Embryonic facial prominence (tissue), 1 donor: ENCODE measurements at regions not wholly inside any gene's neighbourhood (a gene's known extent, or its start where the extent isn't known, plus 50 kb on each side); places are given as distances from the start of the nearest gene placed in this dataset.

Source experiments
- DNase-seq: peaks from one replicate; pipeline ENCODE4 v3.0.0-alpha.2; 2016; ENCODE audit errors: extremely low spot score

DNA sequence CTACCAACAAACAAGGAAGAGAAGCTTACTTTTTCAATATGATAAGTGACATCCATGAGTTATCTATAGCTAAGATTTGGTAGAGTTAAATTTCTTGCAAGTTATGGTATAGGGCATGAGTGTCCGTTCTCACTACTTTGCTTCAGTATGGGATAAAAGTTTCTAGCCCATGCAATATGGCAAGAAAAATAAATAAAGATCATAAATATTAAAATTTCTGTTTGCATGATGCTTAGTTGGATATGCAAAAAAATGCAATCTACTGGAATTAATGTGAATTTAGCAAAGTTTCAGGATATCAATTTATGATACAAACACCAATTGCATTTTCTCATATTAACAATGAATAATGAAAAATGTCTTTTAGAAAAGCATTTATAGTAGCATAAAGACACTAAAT, 148.7 kb upstream of the ADARB2 start:
- DNase-seq: no peak

DNA sequence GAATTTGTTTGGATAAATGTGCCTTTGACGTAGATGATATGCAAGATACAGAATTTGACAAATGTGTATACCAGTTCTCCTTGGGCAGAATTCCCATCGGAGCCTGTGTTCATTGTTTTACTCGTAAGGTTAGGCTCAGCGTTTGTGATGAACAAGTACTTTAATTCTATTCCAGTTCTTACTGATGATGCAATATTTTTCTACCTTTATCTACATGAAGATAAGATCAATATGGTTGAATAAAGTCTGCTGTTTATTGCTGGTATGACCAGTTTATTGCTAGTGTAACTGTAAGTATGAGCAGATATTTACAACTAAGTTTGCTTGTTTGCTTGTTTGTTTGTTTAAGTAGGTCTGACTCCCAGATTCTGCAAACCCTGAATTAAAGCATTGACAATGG, 145.4 kb upstream of the ADARB2 start:
- DNase-seq: no peak

DNA sequence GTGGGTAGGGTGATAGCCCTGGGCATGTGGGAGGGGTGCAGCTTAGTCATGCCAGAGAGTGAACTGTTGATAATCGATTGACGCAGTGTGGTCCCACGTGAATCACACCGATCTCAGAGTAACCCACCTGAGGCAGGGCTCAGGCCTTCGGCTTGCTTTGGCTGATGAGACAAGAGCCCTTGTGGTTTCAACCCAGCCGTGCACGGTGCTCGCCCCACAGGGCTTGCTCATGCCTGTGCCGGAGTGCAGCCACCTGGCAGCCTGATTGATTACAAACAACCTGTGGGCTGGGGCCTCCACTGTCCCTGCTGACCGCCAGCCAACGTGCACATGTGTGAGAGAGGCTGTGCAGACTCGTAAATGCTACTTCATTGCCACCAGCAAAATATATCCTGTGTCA, 144.9 kb upstream of the ADARB2 start:
- no peak for DNase-seq

DNA sequence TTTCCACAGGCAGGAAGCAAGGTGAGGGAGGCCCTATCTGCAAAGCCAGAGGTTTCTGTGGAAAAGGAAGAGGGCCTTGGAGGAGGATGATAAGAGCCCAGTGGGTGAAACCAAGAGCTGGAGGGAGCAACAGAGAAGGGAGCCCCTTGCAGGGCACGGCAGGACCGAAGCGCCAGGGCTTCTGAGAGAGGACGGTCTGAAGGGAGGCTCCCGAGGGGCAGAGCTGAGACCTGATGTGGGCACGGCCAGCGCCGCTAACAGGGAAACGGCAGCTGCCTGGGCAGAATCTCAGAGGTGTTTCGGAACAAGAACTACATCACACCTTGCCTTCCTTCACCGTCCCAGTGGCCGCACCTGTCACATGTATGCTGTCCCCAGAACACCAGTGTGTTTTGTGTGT, 144.3 kb upstream of the ADARB2 start:
- DNase-seq: no peak

DNA sequence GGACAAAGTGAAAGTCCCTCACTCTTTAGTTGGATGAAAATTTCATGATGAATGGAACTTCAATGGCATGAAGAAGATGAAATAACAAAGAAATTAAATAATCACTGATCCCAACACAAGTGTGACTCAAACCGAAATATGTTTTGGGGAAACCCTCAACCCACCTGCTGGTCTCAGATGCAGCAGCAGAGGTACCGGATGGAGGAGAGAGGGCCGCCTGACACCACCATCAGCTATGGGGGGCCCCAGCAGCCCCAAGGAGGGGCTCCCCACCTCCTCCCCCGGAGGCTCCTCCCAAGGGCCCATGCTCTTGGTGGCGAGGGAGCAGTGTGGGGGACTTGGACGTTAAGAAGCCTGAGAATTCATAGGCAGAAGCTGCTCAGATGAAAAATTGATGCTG, 137.2 kb upstream of the ADARB2 start:
- no peak for DNase-seq

DNA sequence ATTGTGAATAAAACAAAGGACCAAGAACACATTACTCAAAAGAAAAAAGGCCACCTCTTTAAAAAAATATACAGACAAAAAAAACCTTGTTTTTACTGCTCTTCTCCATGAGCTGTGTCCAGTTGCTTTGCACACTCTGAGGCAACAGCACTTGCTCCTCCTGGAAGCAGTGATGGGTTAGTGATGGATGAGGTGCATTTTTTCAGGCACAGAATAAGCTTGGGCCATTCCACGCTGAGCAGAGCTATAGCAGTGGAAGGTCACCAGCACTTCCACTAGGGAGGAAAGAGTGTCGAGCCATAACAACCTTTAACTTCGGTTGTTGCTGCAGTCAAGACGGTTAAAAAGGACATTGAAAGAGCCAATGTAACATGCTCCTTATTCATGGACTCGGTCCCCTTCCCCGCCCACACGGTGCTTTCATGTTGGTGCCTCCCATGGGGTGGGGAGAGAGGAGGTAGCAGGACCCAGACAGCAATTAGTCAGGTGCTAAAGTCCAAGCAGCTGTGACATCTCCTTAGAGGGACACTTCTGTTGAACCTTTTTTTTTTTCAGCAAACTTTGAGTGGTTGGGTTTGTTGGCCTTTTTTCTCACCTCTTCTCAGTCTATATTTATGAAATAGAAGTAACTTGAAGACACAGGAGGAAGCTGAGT, 136.5 kb upstream of the ADARB2 start:
- no peak for DNase-seq

DNA sequence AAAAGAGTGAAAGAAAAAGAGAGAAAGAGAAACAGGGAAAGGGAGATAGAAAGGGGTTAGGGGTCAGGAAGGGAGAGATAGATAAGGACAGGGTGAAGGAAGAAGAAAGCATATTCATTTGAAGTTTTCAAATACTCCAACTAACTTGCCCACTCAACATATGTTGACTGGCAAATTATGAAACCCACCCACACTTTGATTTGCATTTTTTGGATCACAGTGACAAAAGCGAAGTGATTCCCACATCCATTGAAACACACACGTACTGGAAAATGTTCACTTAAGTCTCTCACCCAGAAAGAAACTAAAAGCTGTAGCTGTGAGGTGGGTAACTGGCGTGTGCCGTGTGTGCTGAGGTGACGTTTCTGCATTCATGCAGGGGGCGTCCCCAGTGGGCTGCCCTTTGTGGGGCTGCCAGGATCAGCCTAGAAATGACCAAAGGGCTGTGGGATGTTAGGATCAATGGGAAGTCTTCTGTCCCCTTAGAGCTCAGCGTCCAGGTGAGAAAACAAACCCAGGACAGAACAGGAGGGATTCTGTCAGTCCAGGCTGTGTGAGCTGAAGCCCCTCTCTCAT, 134.9 kb upstream of the ADARB2 start:
- no peak for DNase-seq

DNA sequence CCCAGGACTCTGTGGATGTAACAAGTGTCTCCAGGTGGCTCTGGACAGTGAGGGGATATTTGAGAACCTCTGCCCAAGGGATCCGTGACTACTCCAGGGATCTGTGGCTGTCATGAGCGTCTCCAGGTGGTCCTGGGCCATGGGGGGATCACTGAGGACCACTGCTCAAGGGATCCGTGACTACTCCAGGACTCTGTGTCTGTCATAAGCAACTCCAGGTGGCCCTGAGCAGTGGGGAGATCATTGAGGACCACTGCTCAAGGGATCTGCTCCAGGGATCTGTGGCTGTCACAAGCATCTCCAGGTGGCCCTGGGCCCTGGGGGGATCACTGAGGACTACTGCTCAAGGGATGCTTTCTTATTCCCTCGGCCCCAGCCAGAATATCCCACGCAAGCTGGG, 133.2 kb upstream of the ADARB2 start:
- no peak for DNase-seq

DNA sequence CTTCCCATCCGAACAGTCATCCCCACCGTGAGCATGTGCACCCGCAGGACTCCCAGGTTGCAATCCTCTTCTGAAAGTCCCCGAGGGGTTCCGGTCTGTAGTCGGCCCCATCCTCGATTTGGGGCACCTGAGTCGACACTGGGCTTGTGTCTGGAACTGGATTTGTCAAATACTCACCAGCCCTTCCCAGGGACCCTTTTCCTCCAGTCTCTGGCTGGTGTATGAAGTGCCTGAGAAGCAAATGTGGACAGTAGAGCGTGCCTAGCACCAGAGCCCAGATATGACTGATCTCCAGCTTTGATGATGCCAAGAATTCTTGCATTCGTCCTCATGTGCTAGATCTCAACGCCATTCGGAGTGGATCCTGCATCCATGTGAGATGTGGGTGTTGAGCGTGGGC, 132.5 kb upstream of the ADARB2 start:
- no peak for DNase-seq

DNA sequence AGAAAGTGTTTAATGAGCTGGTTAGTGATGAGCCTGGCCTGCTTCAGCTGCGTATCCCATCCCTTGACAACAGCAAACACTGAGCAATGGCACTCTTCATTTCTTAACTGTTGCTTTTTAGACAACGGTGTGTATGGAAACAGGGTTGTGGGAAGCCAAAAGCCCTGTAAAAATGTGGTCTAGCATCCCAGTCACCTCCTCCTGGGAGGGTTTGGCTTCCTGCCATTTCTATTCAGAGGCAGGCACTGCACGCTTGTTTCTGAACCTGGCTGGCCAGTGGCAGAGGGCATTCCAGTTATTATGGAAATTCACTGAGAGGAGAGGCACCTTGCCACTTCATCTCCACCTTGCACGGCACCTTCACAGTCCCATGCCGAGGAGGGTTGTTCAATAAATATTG, 123.0 kb upstream of the ADARB2 start:
- no peak for DNase-seq

DNA sequence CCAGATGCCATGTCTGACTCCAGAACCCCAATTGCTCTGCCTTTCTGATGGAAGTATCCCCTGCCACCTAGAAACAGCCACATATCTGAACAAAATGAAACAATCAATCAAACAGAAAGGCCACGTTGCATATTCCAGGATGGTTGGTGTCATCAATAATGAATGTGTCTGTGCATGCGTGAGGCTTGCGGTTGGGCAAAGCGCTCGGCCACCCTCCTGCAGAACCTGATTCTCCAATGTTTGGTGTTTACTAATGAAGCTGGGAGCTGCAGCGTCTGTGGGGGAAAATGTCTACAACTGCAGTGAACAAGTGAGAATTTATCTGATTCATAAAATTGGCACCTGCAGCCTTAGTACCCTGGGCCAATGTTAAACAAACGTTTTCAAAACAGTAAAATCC, 121.2 kb upstream of the ADARB2 start:
- DNase-seq: no peak

DNA sequence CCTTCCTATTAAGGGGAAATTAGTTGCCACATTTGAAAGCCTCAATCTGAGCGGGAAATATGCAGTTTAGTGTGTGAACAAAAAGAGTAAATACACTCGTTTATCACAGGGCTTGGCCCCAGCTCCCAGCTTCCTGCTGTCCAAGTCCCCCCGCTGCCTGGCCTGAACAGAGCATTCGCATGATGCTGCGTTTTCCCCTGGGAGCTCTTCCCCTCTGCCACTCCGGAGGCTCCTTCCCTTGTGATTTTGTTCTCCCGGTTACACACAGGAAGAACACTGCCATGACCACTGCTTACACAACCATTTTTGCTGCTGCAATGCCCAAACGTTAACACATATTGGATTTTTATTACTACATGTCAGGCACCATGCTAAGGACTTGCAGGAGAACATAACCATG, 120.7 kb upstream of the ADARB2 start:
- no peak for DNase-seq

DNA sequence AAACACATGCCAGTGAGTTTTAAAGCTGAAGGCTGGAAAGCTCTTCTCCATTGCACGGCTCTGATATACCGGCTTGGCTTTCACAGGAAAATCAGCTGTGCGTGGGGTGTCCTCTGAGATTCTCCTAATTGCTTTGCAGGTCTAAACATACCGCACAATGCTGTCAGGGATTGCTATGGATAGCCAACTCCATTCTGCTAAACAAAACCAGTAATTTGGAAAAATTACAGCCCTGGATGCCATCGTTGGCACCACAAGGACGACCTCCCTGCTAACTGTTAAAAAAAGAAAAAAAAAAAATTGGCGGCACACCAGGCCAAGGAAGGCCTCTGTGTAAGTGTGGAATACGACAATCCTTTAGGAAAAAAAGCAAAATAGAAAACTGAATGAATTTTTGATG, 118.6 kb upstream of the ADARB2 start:
- no peak for DNase-seq

DNA sequence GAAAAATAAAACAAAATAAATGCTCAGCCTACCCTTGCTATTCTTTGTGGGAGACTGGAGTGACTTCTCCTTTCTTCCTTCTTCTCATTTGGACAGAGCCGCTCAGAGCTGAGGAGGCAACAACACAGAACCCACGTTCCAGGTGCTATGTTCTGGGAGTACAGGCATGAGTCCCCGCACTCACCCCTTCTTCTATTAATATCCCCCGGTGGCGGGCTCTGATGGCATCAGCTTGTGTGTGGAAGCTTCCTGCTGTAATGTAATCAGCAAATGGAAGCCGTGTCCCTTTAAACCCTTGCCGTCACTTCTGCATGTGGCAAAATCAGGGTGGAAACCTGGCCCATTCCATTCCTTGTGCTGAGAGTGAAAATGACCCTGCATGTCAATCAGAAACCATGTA, 116.9 kb upstream of the ADARB2 start:
- DNase-seq: no peak

DNA sequence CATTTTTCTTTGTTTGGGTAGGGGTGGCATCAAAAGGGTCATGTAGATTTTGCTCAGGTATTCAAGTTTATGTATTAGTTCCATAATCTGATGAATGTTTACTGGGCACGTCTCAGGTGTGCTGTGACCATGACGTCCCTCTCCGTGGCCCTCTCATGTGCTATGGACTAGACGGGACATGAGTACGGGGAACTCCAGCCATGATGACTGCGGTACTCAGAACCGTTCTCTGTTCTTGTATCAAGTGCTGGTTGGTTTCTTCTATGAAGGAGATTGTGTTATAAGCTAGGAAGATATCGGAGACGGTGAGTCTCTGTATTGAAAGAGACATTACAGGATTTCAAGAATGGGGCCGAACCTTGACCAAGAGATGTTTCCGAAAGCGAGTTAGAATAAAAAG, 116.5 kb upstream of the ADARB2 start:
- no peak for DNase-seq

DNA sequence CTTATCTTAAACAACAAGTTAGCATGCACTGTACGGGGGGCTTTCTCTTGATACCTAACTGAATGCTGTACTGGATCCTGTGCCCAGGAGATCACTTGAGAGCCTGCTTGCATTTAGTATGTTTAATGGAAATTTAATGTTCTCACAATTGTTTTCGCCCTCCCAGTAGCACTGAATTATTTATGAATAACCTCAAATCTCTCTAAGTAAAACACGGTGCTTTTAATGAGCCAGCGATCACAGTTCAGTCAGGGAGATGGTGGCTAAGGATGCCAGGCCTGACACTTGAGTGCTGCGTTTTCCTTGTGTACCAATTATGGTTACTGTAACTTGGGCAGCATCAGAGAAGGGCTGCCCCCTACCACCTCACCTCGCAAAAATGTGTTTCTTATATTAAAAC, 115.5 kb upstream of the ADARB2 start:
- no peak for DNase-seq

DNA sequence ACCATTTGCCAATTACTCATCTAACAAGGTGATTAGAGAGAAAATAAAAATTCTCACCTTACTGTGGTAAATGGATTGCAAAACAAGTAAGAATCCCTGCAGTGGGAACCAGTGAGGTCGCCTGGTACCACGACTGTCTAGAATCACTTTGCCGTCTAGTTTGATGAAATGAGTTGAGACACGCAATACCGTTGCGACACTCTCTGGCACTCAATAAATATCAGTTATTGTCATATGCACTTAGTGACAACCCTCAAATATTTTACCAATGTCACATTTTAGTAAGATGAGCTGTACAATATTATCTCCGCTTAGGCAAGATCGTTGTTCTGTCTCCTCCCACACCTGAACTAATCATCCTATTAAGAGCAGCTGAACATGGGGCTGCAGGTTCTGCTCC, 114.4 kb upstream of the ADARB2 start:
- DNase-seq: no peak

DNA sequence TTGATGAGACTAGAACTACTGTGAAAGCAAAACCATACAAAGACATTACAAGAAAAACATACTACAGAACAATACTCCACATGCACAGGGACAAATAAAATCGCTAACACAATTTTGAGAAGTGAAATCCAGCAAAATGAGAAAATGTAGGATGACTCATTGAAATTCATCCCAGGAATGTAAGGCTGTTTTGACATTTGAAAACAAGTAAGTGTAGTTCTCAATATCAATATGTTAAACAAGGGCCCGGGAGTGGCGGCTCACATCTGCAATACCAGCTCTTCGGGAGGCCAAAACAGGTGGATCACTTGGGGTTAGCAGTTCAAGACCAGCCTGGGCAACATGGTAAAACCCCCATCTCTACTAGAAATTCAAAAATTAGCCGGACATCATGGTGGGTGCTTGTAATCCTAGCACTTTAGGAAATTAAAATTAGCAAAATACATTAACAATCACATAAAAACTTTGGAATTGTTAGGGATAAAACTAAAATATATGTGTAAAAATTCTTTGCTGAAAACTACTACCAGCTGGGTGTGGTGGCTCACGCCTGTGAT, 113.7 kb upstream of the ADARB2 start:
- DNase-seq: no peak

DNA sequence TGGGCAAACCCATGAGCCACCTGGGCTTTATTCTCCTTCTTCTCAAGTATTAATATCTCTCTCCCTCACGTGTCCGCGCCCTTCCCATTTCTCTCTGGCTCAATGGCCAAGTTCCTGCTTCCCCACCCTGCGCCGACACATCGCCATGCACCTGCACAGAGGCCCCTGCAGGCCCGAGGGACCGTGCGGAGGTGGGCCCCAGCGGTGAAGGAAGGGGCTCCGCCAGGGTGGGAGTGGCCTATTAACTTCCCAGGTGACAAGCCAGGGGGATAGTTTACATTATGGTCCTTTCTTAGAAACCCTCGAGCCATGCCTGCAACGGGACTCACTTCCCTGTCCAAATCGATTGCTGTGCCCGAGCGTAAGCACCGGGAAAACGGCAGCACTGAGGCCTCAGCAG, 110.0 kb upstream of the ADARB2 start:
- no peak for DNase-seq

DNA sequence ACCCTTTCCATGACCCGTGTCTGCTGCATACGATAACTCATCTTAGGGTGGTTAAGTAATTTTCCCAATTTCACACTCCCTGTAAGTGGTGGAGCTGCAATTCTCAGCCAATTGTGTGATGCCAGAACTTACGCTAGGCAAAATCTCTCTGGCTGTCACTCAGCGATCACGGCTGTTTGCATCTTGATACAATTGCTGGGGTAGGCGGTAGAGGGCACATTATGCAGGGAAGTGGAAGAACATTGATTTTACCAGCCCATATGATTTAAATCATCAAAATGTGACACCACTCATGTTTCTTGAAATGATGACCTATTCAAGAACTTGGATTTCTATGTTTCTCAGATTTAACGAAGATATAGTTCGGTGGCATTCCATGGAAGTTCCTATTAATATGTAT, 108.7 kb upstream of the ADARB2 start:
- no peak for DNase-seq

DNA sequence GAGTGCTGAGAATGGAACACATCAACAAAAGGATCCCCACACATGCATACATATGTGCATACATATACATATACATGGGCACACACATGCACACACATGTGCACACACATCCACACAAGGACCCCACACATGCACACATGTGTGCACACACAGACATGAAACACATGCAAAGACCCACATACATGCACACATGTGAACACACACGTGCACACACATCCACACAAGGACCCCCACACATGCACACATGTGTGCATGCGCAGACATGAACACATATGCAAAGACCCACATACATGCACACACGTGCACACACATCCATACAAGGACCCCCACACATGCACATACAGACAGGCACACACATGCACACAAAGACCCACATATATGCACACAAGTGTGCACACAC, 104.4 kb upstream of the ADARB2 start:
- DNase-seq: no peak

DNA sequence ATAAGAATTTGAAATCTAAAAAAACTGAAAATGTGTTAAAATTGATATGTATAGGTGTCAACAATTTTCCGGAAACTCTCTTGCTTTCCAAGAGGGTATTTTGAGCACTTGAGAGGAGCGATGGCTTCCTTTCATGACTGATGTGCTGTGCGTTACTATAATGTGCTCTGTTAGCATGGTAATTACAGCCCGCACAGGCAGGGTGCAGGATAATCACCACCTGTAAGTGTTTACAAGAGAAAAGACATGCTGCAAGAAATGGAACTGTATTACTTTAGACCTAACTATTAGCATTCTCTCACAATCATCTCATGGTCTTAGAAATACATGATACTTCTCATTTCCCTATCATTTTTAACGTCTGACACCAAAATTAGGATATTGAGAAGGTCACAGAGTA, 92.4 kb upstream of the ADARB2 start:
- DNase-seq: no peak

DNA sequence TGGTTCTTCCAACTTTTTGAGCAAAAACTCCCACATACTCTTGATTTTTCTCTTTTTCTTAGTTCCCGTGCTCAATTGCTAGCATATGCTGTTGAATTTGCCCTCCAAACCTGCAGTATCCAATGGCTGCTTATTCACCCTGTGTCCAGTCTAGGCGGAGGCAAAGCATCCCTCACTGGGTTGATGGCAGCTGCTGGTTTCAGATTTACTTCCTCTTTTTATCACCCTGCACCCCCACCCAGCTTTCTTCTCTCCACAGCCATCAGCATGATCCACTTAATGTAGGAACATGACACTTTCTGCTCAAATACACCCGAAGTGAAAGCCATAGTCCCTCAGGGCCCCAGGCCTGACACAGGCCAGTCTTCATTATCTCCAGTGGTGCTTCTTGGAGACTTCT, 87.6 kb upstream of the ADARB2 start:
- no peak for DNase-seq

DNA sequence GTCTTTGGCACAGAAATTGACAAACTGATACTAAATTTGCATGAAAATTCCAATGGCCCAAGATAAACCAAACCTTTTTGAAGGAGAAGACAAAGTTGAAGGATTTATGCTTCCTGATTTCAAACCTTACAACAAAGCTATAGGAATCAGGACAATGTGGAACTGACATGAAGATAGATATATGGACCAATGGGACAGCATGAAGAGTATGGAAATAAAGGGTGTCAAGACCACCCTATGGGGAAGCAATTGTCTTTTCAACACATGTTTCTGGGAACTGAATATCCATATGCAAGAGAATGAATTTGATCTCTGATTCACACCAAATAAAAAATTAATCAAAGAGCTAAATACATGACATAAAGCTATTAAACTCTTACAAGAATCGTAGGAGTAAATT, 77.2 kb upstream of the ADARB2 start:
- no peak for DNase-seq
